Spleen (tissue), 11 donors: ENCODE measurements at regions not wholly inside any gene's neighbourhood (a gene's known extent, or its start where the extent isn't known, plus 50 kb on each side); places are given as distances from the start of the nearest gene placed in this dataset.

ENCODE experiments used
- DNase-seq: peaks from one replicate; pipeline ENCODE4 v3.0.0-alpha.2; 2020
- H3K27ac ChIP-seq, 8 donors: fragments of 200-600 bp; sonication (generic) in 7 of 8; 1 replicate in 4 of 8; 2 replicates in 4 of 8; pipeline versions ENCODE4 v1.5.0 to v1.8.0; 2016 to 2021; ENCODE audit warnings: inconsistent platforms in 4 of 8, mild to moderate bottlenecking in 4 of 8, moderate library complexity in 1 of 8
- H3K27me3 ChIP-seq, 7 donors: fragments of 200-600 bp; sonication (generic) in 6 of 7; replicated peaks in 1 of 7; 1 replicate in 4 of 7; 2 replicates in 3 of 7; pipeline versions ENCODE4 v1.5.0 to v1.8.0; 2016 to 2021; ENCODE audit warnings: inconsistent platforms in 3 of 7, mild to moderate bottlenecking in 1 of 7
- H3K36me3 ChIP-seq, 6 donors: fragments of 200-600 bp; sonication (generic) in 5 of 6; 1 replicate in 4 of 6; 2 replicates in 2 of 6; pipeline versions ENCODE4 v1.5.0 to v1.8.0; 2016 to 2021; ENCODE audit warnings: inconsistent platforms in 2 of 6
- H3K4me1 ChIP-seq, 6 donors: fragments of 200-600 bp; sonication (generic) in 5 of 6; 1 replicate in 3 of 6; 2 replicates in 3 of 6; pipeline versions ENCODE4 v1.5.0 to v1.8.0; 2016 to 2021; ENCODE audit warnings: inconsistent platforms in 3 of 6
- H3K4me3 ChIP-seq, 8 donors: fragments of 200-600 bp; sonication (generic) in 7 of 8; 1 replicate in 4 of 8; 2 replicates in 4 of 8; pipeline versions ENCODE4 v1.5.0 to v1.8.0; 2016 to 2021; ENCODE audit warnings: inconsistent platforms in 4 of 8, mild to moderate bottlenecking in 4 of 8, moderate library complexity in 2 of 8
- H3K9me3 ChIP-seq, 8 donors: fragments of 200-600 bp; sonication (generic) in 7 of 8; 1 replicate in 4 of 8; 2 replicates in 4 of 8; pipeline versions ENCODE4 v1.5.0 to v1.8.0; 2016 to 2021; ENCODE audit warnings: inconsistent platforms in 4 of 8
- POLR2A ChIP-seq, 3 donors: fragments of 450-650 bp; IDR thresholded peaks; one replicate each; pipeline ENCODE4 v1.5.1; 2017; ENCODE audit warnings: antibody characterized with exemption in 3 of 3, mild to moderate bottlenecking in 1 of 3
- POLR2AphosphoS5 ChIP-seq, 3 donors: sonication (generic); formaldehyde crosslinking; IDR thresholded peaks; one replicate each; pipeline ENCODE4 v1.5.1; 2017; ENCODE audit warnings: antibody characterized with exemption in 3 of 3
- WGBS, 5 donors: extraction: QIAGEN DNeasy Blood & Tissue Kit in 3 of 5; methylation state at CpG; one replicate each; pipeline versions ENCODE4 v1.1.5 to v1.1.7; 2013 to 2018; 5-methylcytosine and 5-hydroxymethylcytosine counted together
- intact Hi-C: fragments of 100-400 bp; cut with DNase I; formaldehyde crosslinking; loops from one replicate; pipeline ENCODE4 v1.15.0; 2023; ENCODE audit warnings: low total_unique reads
- TF ChIP-seq, protein P1 (sequence below), 11 experiments: fragments of 200-600 bp in 7 of 11; fragments of 450-650 bp in 4 of 11; sonication (generic) in 4 of 11; IDR thresholded peaks in 8 of 11; conservative IDR thresholded peaks in 3 of 11; 1 replicate in 7 of 11; 2 replicates in 4 of 11; pipeline versions ENCODE4 v1.4.0 to v1.8.0; 2016 to 2021; ENCODE audit warnings: antibody characterized with exemption in 11 of 11, inconsistent platforms in 4 of 11, mild to moderate bottlenecking in 1 of 11
- donor health status: healthy with polysubstance abuse.
- donor health status: DM: no; HTN: no; CAD: no; lungs with moderate emphysema.
- donor health status: DM: no; HTN: no; CAD: no.
- donor health status: Bipolar disorder and iron deficiency.
- donor health status: healthy.
- donor health status: DM: no; HTN: no; CAD: no.
- donor health status: DM: yes; HTN: yes; CAD: no.

DNA sequence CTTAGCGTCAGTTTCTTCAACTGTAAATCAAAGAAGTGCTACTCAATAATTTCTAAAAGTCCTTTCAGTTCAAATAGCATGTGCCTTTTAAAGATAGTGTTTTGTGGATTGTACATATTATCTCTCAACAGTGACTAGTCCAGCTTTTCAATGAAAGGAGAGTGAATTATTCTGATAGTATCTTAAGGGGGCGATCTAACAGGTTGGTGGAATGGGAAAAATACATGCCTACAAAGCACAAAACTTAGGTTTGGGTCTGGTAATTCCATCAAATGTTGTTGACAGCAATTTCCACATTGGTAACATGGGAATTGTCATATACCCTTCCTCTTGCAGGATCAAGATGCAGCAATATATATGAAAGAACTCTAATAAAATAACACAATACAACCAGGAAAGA is 50.1 kb upstream of the HDGFL1 start:
- intact Hi-C loops, result no loop called here
- no peak overlapping the region for H3K27ac ChIP-seq
- H3K27me3 ChIP-seq, result no peaks in the 10 kb centered on the region
- H3K9me3 ChIP-seq, result no peaks in the 10 kb centered on the region
- H3K4me1 ChIP-seq, result no peaks in the 10 kb centered on the region
- no peak overlapping the region for H3K4me3 ChIP-seq
- no peak for DNase-seq
- TF ChIP-seq POLR2AphosphoS5 (IDR thresholded peaks at IDR 0.05) (no peak), POLR2A (IDR thresholded peaks at IDR 0.05) (no peak)
- TF ChIP-seq, protein P1, sequence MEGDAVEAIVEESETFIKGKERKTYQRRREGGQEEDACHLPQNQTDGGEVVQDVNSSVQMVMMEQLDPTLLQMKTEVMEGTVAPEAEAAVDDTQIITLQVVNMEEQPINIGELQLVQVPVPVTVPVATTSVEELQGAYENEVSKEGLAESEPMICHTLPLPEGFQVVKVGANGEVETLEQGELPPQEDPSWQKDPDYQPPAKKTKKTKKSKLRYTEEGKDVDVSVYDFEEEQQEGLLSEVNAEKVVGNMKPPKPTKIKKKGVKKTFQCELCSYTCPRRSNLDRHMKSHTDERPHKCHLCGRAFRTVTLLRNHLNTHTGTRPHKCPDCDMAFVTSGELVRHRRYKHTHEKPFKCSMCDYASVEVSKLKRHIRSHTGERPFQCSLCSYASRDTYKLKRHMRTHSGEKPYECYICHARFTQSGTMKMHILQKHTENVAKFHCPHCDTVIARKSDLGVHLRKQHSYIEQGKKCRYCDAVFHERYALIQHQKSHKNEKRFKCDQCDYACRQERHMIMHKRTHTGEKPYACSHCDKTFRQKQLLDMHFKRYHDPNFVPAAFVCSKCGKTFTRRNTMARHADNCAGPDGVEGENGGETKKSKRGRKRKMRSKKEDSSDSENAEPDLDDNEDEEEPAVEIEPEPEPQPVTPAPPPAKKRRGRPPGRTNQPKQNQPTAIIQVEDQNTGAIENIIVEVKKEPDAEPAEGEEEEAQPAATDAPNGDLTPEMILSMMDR (IDR thresholded peaks at IDR 0.05 in 8 of 11, conservative IDR thresholded peaks at IDR 0.05 in 3 of 11), result no peak
- H3K36me3 ChIP-seq, result no peaks in the 10 kb centered on the region
- WGBS, 5 donors, result 84 to 92% (median 87%) methylated on average over 2 of the region's 2 CpGs
